Effector CD4-positive, alpha-beta T cell (primary cell): ENCODE measurements at regions not wholly inside any gene's neighbourhood (a gene's known extent, or its start where the extent isn't known, plus 50 kb on each side); places are given as distances from the start of the nearest gene placed in this dataset.
"Not testable (repeated sequence)": the region's sequence is repeated elsewhere in the genome, so short reads cannot be mapped to it uniquely, and the experiment has no call there.

ENCODE experiments used
- DNase-seq: peaks from one replicate; pipeline ENCODE4 v3.0.0-alpha.2; 2020

- no peak for DNase-seq
These were observed 130.9 kb upstream of the SAMSN1 start for GRCh38 chr21:14677013-14677412.

- peak; percentile 6 for DNase-seq
These were observed 129.8 kb upstream of the SAMSN1 start for GRCh38 chr21:14675774-14676530.

- DNase-seq = no peak
These were observed 127.5 kb upstream of the SAMSN1 start for GRCh38 chr21:14673649-14674048.

- no peak for DNase-seq
These were observed 126.4 kb upstream of the SAMSN1 start for GRCh38 chr21:14672466-14672865.

GRCh38 chr21:14670409-14670808 lies 124.3 kb upstream of the SAMSN1 start:
- no peak for DNase-seq

GRCh38 chr21:14669092-14669491 lies 123.0 kb upstream of the SAMSN1 start:
- not testable (repeated sequence) for DNase-seq

- no peak for DNase-seq
These were observed 111.3 kb upstream of the SAMSN1 start for GRCh38 chr21:14657241-14658008.

GRCh38 chr21:14646893-14647292 lies 100.8 kb upstream of the SAMSN1 start:
- no peak for DNase-seq

- DNase-seq = no peak
These were observed 99.6 kb upstream of the SAMSN1 start for GRCh38 chr21:14645702-14646101.

GRCh38 chr21:14632359-14632758 lies 86.2 kb upstream of the SAMSN1 start:
- no peak for DNase-seq

GRCh38 chr21:14630556-14631069 lies 84.5 kb upstream of the SAMSN1 start:
- no peak for DNase-seq

GRCh38 chr21:14629461-14629860 lies 83.3 kb upstream of the SAMSN1 start:
- DNase-seq = no peak

GRCh38 chr21:14623079-14623478 lies 77.0 kb upstream of the SAMSN1 start:
- DNase-seq = not testable (repeated sequence)

- DNase-seq = no peak
These were observed 74.0 kb upstream of the SAMSN1 start for GRCh38 chr21:14620152-14620551.

- no peak for DNase-seq
These were observed 71.8 kb upstream of the SAMSN1 start for GRCh38 chr21:14617871-14618270.

GRCh38 chr21:14617040-14617393 lies 70.9 kb upstream of the SAMSN1 start:
- no peak for DNase-seq

- DNase-seq = no peak
These were observed 70.4 kb upstream of the SAMSN1 start for GRCh38 chr21:14616380-14617039.

GRCh38 chr21:14615359-14615974 lies 69.4 kb upstream of the SAMSN1 start:
- no peak for DNase-seq

GRCh38 chr21:14614287-14614686 lies 68.2 kb upstream of the SAMSN1 start:
- no peak for DNase-seq

- no peak for DNase-seq
These were observed 67.5 kb upstream of the SAMSN1 start for GRCh38 chr21:14613486-14614224.

- DNase-seq = not testable (repeated sequence)
These were observed 64.0 kb upstream of the SAMSN1 start for GRCh38 chr21:14610119-14610518.

GRCh38 chr21:14609274-14609673 lies 63.2 kb upstream of the SAMSN1 start:
- no peak for DNase-seq
